AG08395 (cell line): ENCODE measurements at regions not wholly inside any gene's neighbourhood (a gene's known extent, or its start where the extent isn't known, plus 50 kb on each side); places are given as distances from the start of the nearest gene placed in this dataset.
"Not testable (repeated sequence)": the region's sequence is repeated elsewhere in the genome, so short reads cannot be mapped to it uniquely, and the experiment has no call there.

ENCODE experiments used
- DNase-seq: peaks from one replicate; pipeline ENCODE4 v3.0.0; 2012; ENCODE audit warnings: mixed read lengths, low spot score

DNA sequence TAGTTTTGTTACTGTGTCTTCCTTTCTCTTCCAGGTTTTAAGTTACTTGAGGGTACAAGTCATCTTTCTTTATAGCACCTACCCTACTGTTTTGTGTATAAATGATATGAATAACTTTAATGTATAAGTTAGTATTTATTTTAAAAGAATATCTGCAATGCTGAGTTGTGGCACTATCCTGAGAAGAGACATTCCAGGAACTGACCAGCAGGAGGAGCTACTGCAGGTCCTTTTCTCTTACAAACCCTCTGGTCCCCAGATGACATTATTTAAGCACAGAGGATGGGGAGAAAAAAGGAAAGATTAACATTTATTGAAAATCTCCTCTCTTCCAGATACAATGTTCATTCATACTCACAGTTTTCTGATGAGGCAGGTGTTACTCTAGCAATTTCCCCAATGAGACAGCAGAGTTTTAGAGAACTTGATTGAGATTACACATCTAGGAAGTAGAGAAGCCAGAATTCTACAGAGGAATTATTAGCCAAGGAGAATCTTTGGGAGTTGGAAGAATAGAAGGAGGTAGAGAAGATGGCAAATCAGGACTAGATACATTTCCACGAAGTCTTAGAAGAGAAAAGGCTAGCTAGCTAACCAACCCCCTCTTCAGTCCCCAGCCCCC lies 541.2 kb upstream of the API5 start:
- DNase-seq, result peak; percentile 44

DNA sequence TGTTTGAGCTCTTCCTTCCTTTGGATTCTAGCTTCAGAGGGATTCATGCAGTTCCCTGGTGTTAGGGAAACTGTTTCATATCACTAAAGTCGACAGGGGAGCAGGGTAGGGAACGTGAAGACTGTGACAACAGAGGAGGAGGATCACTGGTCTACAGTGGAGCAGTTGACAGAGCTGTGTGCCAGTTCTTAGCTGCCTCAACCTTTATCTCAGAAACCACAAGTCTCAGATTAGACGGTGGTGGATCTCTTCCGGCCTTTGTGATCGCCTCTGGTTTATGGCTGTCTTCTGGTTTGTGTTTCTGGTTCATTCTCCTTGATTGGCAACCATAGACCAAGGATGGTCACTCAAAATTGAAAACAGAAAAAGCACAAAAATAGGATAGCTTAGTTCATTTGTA lies 538.9 kb upstream of the API5 start:
- no peak for DNase-seq

DNA sequence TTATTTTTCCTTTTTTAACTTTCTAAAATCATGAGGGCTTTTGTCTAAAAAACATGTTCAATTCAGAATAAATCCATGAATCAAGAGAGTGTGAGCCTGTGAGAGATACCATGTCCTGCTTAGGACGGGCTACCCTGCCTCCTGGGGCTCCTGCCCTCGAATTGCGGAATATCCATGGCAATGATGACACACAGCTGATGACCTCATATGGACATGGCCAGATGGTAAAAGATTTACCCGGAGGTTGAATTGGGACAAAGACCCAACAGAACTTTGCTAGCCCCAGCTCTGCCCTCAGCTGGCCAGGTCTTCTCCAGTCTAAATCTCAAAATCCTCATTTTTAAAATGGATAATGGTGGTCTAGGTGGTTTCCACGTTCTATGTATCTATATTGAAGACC lies 538.1 kb upstream of the API5 start:
- DNase-seq, result no peak

DNA sequence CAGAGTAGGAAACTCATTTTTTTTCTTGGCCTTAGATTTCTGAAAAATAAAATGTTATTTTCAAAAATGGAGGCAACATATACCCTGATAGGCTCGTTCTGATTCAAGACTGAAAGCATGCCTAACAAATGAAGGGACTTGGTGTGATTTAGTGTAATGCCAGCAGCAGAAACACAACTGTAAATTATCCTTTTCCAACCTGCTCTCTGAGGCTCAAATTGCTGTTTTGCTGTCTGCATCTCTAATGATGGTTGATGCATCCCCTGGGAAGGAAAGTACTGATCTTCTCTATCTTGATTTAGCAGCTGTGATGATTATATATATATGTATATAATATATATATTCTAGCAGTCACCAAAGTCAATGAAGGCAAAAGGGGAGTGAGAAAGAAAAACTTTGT lies 537.2 kb upstream of the API5 start:
- DNase-seq, result no peak

DNA sequence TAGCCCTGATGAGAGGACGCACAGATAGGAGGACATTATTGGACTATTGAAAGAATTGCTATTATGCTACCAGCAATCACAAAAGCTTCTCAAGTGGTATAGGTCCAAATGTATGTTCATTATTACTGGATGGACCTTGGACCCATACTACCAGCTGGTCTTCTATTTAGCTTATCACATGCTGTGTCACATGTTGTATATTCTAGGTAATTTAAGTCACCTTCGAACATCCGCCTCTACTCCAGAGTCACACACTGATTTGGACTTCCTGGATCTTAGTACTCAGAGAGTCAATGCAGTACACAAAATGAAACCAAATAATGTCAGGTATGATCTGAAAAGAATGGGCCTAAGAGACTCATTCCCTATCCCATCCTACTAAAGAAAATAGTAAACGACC lies 534.0 kb upstream of the API5 start:
- no peak for DNase-seq

DNA sequence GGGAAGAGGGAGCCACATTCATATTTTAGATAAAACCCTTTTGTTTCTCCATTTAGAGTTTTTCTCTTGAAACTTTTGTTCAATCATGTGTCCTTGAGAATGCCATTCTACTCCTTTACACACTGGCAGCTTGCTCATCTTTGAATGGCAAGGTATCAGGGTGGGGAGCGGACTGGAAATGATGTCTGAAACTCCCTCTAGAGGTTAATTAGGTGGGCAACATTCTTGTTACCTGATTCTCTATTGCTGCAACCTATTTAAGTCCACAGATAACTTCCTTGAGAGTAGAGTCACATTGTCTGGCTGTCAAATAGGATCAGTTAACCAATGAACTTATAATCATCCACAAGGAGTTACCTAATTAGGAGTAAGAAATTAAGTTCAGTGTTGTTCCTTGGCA lies 533.6 kb upstream of the API5 start:
- DNase-seq, result no peak

DNA sequence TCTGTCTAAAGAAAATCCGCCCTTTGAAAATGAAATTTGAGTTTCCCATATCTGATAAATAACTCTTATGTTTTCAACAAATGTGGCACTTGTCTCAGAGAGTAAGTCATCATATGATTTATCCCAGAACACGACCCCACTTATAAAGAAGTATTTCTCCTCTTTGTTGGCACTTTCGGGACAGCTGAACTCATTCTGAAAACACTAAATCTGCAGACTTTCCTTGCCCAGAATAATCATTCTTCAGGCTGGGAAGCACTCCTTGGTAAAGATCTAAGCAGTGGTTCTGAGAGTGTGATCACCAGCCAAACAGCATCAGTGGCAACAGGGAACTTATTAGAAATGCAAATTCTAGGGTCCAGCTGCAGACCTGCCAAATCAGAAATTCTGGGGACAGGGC lies 532.2 kb upstream of the API5 start:
- DNase-seq, result no peak

DNA sequence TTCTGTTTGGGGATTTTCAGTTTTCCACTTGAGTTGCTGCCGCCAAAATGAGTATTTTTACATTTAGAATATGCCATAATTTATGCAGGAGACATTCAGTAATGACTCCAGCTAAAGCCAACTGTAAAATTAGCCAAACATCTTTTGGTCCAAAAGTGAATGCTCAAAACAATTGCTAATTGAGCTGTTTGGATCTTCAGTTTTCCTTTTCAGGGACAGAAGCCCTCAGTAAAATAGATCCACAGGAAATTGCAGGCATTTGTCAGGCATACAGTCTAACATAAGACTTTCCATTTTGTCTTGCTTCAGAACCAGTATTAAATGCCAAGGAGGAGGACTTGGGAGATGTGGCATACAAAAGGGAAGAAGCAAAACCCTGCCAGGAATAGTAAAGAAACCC lies 524.8 kb upstream of the API5 start:
- no peak for DNase-seq

DNA sequence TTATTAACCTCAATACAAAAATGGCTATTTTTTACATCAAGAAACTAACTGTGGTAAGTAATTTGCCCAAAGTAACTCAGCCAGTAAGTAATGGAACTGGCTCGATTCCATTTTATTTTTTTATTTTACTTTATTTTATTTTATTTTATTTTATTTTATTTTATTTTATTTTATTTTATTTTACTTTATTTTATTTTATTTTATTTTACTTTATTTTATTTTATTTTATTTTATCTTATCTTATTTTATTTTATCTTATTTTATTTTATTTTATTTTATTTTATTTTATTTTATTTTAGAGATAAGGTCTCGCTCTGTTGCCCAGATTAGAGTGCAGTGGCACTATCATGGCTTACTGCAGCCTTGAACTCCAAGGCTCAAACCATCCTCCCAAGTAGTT lies 516.3 kb upstream of the API5 start:
- not testable (repeated sequence) for DNase-seq

DNA sequence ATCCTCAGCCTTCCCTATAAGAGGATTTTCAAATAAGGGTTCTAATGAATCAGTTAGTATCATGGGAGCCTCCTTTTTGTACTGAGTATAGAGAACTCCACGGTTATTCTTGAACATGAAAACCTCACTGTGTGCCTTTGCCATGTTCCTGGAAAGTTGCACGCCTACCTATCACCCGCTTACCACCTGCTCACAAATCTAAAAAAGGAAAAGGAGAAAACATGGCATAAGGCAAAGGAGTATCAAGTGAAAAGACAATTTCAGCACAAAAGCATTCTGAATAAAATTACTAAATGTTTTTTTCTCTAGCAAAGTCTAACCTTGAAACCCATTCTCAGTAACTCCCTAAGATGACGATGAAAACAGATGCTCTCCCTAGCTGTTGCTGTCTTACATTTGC lies 511.8 kb upstream of the API5 start:
- DNase-seq, result no peak

DNA sequence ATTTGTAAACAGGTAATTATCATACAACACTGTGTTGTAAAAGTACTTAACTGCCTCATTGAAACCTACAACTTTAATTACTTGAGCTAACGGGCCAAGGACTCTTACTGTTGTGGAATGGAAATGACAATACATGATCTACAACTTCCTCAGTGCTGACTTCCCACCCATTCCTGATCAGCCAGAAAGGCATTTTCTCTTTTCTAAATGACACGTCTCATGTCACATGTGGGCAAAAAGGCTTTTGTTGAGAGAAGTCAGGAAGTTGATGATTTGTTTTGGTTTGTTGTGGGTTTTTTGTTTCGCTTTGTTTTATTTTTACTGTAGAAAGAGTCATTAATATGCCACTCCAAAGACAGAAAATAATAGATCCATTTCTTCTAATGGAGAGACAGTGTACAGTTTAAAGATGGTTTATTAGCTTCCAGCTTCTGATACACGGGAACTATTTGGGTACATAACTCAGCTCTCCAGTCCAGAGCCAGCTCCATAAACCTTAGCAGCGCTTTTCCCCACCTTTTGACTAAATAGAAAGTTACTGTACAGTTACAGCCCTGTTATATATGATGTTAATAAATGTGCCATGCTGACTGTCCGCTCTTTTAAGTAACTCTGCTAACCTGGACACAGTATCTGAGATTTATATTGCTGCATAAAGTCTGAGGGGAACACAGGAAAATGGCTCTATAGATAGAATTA lies 509.4 kb upstream of the API5 start:
- DNase-seq, result no peak

DNA sequence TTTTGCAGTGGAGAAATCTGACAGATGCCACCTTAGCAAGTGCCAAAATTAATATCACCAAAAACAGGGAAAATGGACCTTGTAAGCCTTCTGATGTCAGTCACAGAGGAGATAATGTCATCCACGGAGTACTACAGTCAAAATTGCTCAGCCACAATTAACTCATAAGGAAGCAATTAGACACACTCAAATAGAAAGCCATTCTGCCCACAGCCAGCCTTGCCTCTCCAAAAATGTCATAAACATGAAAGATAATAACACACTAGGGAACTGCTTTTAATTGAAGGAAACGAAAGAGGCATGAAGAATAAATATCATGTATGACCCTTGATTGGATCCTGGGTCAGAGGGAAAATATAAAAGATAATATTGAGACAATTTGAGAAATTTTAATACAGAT lies 505.6 kb upstream of the API5 start:
- no peak for DNase-seq

DNA sequence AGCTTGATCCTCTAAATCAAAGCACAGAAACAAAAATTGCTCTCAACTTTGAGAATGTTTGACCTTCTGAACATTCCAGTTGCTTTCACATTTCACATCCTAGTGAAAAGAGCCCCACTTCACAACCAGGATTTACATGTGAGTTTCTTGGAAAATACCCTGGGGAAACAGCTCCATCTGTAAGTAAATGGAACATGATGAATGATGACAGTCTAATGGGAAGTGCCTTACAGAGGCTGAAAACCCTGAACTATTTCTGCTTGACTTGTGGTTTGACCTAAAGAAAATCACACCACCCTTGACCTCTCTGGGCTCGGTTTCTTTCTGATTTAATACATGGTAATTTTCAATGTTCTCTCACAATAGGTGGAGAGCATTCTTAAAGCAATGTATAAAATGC lies 499.4 kb upstream of the API5 start:
- DNase-seq, result no peak

DNA sequence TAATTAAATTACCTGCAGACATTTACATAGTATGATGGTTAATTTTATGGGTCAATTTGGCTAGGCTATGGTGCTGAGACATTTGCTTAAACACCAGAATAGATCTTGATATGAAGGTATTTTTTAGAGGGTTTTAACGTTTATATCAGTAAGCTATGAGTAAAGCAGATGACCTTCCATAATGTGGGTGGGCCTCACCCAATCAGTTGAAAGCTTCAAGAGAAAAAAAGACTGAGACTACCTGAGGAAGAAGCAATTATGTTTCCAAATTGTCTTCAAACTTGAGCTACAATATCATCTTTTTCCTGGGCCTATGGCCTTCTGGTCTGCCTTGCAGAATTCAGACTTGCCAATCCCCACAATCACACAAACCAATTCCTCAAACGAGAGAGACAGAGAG lies 498.8 kb upstream of the API5 start:
- DNase-seq, result no peak

DNA sequence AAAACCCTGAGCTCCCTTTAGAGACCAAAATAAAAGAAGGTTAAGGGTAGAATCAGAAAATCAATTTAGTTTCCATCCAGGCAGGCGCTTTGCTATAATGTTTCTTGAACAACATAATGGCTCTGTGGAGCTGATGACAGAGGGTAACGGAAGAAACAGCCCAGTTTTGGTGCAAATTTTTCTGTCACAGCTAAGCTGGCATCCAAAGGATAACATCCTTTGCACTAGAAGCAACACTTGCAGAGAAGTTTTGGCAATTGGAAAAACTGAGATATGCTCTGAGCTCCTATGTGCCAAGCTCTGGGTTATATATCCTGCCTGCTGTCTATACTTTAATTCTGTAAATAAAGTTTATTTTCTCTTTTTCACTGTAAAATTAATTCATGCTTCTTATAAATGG lies 495.3 kb upstream of the API5 start:
- no peak for DNase-seq

DNA sequence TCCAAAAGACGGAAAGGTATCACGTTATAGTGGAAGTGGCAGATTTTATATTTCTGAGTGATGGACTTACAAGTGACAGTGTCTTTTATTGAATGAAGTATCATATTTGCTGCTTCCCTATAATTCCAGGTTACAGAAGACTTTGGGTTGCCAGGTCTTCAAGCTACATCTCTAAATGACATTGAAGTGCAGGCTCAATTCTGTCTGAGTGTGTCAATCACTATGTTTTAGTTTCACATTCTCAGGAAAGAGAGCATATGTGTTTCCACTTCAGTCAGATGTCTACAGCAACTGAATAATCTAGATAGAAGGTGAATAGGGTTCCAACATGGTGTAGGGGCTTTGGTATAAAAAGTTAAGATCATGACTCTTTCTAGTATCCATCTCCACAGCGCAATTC lies 492.7 kb upstream of the API5 start:
- DNase-seq, result no peak

DNA sequence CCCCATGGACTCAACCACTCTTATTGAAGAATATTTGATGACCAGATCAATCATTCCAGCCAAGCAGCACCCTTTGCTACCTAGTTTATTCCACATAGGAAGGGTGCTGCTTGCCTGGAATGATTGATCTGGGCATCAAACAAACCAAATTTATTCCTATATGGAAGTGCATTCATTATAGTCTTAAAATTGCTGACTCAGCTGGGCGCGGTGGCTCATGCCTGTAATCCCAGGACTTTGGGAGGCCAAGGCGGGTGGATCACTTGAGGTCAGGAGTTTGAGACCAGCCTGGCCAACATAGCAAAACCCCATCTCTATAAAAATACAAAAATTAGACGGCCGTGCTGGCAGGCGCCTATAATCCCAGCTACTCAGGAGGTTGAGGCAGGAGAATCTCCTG lies 489.6 kb upstream of the API5 start:
- DNase-seq, result not testable (repeated sequence)

DNA sequence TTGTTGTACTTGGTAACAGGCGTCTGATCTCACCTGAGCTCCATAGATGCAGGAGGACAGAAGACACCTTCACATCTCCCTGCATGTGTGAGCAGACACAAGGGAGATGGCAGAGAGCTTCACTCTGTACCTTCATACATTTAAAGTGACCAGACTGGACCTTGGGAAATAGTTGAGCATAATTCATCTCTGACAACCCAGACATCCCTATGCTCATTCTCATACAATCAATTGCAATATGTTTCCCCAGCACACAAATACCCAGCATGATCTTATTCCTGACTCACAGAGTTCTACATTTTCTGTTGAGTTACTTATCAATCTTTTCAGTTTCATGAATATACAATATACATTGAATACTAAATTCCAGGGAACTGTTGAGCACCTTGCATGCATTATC lies 488.2 kb upstream of the API5 start:
- DNase-seq, result no peak

DNA sequence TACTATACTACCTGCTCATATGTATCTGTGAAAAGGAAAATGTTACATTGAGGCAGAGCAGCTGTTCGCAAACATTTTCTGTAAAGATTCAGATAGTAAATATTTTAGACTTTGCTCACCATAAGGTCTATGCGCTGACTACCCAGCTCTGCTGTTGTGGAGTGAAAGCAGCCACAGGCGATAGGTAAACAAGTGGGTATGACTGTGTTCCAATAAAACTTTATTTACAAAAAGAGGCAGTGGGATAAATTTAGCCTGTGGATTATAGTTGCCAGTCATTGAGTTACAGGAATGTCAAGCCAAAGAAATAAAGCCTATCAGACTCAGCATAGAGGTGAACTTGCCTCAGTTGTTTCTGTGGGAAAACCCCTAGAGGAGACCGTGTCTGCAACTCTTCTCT lies 487.7 kb upstream of the API5 start:
- DNase-seq, result no peak

DNA sequence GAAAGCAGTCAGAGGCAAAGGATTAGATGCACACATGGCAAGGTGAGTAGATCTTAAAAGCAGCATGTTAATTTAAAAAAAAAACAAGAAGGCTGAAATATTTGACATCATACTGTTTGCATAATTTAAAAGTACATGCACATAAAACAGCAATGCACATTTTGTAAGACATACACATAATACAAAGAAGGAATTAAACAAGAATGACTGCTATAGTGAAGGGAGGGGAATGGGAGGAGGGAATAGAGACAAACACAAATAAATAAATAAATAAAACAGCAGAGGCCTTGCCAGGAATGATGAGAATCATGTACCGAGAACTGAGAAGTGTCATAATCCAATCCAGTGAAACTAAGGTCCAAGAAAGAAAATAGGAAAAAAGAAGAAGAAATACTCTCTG lies 486.2 kb upstream of the API5 start:
- no peak for DNase-seq

DNA sequence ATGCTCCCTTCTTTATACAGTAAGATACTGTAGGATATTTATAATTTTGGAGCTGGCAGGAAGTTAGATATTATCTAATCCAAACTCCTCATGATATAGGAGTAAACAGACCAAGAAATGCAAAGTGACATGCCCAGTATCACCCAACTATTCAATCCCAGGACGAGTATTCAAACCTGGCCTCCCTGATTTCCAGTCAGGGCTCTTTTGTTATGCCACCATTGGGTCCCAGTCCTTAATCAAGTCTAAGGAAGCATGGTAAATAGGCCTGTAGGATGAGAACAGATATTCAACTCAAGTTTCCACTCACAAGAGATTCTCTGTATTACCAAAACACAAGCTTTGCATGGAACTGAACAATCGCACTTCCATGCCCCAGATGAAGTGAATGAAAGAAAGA lies 484.0 kb upstream of the API5 start:
- no peak for DNase-seq

DNA sequence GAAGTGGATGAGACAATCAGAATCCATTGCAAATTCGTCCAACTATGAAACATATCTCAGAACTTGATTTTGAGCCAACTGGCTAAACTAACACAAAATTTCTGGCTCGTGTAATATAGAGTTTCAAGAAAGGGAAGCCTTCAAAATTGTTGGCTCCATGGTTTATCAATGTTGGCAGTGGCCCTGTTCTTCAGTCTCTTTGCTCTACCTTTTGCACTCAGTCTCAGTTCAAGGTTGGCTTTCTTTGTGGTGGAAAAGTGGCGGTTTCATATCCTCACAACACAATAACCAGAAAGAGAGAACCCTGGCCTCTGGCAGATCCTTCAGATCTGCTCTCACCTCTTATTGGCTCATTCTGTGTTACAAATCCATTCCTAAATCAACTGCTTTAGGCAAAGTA lies 473.8 kb upstream of the API5 start:
- no peak for DNase-seq

DNA sequence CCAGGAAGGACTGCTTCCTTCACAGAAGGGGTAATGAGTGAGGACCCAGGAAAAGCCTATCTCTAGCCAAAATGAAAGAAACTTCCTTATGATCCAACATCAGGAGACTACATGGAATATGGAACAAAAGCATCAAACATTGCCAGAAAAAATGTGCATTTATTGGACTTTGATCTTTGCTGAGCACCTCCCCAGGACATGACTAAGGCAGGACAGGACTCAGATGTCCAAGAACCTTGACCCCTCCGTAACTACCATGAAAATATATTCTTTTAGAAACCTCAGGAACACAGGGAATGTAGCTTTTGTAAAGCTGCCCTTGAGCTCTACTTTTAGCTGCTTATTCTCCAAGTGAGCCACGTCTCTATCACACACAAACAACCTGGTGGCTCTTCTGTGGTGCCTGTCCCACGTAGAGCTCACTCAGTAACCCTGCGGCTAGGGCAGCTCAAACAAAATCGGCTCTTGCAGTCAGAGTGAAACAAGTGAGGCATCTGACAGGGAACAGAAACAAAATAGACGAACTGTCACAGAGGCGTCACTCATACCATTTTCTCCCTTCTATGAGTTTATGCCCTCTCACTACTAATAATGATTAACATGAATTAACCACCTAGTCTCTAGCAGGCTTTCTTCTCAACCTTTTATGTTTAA lies 471.5 kb upstream of the API5 start:
- no peak for DNase-seq

DNA sequence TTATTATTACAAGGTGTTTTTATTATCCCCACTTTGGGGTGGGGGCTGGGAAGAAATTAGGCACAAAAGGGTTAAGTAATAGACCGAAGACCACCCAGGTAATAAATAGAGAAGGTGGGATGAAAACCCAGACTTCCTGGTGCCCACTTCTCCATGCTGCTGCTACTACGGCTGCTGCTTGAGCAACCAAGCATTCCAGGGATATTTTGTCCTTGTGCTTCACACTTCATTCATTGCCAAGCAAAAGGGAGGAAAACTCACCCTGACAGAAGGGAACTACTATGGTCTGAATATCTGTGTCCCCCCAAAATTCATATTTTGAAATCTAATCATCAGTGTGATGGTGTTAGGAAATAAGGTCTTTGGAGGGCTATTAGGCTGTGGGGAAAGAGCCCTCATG lies 470.9 kb upstream of the API5 start:
- no peak for DNase-seq
